ENCODE measurements at regions not wholly inside any gene's neighbourhood (a gene's known extent, or its start where the extent isn't known, plus 50 kb on each side); places are given as distances from the start of the nearest gene placed in this dataset.

GRCh38 chr21:17738176-17738953 is 80.8 kb downstream of the C21orf91 start:
- H3K4me1 Mint-ChIP-seq: no peaks in the 10 kb centered on the region
- no peak overlapping the region for H3K4me3 Mint-ChIP-seq
- H3K36me3 Mint-ChIP-seq (ENCODE audit: low read depth): no peaks in the 10 kb centered on the region
- TF ChIP-seq, protein P1, sequence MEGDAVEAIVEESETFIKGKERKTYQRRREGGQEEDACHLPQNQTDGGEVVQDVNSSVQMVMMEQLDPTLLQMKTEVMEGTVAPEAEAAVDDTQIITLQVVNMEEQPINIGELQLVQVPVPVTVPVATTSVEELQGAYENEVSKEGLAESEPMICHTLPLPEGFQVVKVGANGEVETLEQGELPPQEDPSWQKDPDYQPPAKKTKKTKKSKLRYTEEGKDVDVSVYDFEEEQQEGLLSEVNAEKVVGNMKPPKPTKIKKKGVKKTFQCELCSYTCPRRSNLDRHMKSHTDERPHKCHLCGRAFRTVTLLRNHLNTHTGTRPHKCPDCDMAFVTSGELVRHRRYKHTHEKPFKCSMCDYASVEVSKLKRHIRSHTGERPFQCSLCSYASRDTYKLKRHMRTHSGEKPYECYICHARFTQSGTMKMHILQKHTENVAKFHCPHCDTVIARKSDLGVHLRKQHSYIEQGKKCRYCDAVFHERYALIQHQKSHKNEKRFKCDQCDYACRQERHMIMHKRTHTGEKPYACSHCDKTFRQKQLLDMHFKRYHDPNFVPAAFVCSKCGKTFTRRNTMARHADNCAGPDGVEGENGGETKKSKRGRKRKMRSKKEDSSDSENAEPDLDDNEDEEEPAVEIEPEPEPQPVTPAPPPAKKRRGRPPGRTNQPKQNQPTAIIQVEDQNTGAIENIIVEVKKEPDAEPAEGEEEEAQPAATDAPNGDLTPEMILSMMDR (conservative IDR thresholded peaks at IDR 0.05): no peak
- no peaks in the 10 kb centered on the region for H3K27me3 Mint-ChIP-seq (ENCODE audit: low read depth)
- peaks cover 7% of the 10 kb centered on the region for H3K9me3 Mint-ChIP-seq
- H3K27ac Mint-ChIP-seq (ENCODE audit: unreplicated experiment): no peak overlapping the region
- no peak for DNase-seq (ENCODE audit: low read depth, low spot score)

- TF ChIP-seq, protein P1 (conservative IDR thresholded peaks at IDR 0.05): no peak
- Mint-ChIP-seq H3K27ac (ENCODE audit: unreplicated experiment) (no peak overlapping the region), H3K9me3 (peaks cover 7% of the 10 kb centered on the region), H3K36me3 (ENCODE audit: low read depth) (no peaks in the 10 kb centered on the region), H3K4me3 (no peak overlapping the region), H3K4me1 (no peaks in the 10 kb centered on the region), H3K27me3 (ENCODE audit: low read depth) (no peaks in the 10 kb centered on the region)
- DNase-seq (ENCODE audit: low read depth, low spot score): no peak
Measured at GRCh38 chr21:17736072-17736471, 83.1 kb downstream of the C21orf91 start.

DNA sequence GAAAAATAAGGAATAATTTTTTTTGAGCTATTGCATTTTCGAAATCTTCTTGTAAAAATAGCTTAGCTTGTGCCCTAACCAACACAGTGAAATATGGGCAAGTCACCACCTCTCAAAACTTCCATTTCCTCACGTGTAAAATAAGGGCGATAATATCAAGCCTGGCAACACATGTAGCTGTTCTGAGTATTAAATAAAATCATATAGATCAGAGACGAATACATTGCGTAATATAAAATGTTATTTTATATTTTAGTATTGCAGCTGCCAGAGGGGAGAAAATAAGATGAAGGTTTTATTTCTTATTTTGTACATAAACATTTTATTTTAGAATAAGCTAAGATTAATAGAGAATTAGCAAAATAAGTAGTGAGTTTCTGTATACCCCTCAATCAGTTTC is 85.9 kb downstream of the C21orf91 start:
- Mint-ChIP-seq H3K4me3 (no peak overlapping the region), H3K27ac (ENCODE audit: unreplicated experiment) (no peak overlapping the region), H3K4me1 (no peaks in the 10 kb centered on the region), H3K36me3 (ENCODE audit: low read depth) (no peaks in the 10 kb centered on the region), H3K27me3 (ENCODE audit: low read depth) (no peaks in the 10 kb centered on the region), H3K9me3 (peaks cover 7% of the 10 kb centered on the region)
- TF ChIP-seq, protein P1 (conservative IDR thresholded peaks at IDR 0.05): no peak
- DNase-seq (ENCODE audit: low read depth, low spot score): no peak

GRCh38 chr21:17732306-17732705 is 86.8 kb downstream of the C21orf91 start:
- H3K36me3 Mint-ChIP-seq (ENCODE audit: low read depth): no peaks in the 10 kb centered on the region
- TF ChIP-seq, protein P1 (conservative IDR thresholded peaks at IDR 0.05): no peak
- DNase-seq (ENCODE audit: low read depth, low spot score): no peak
- no peak overlapping the region for H3K4me3 Mint-ChIP-seq
- no peaks in the 10 kb centered on the region for H3K27me3 Mint-ChIP-seq (ENCODE audit: low read depth)
- peaks cover 7% of the 10 kb centered on the region for H3K9me3 Mint-ChIP-seq
- no peaks in the 10 kb centered on the region for H3K4me1 Mint-ChIP-seq
- H3K27ac Mint-ChIP-seq (ENCODE audit: unreplicated experiment): no peak overlapping the region

- Mint-ChIP-seq H3K4me1 (no peaks in the 10 kb centered on the region), H3K27ac (ENCODE audit: unreplicated experiment) (no peak overlapping the region)
- TF ChIP-seq, protein P1 (conservative IDR thresholded peaks at IDR 0.05): no peak
Measured at GRCh38 chr21:17731554-17731953, 87.6 kb downstream of the C21orf91 start.

More at GRCh38 chr21:17731554-17731953, 87.6 kb downstream of the C21orf91 start:
- H3K36me3 Mint-ChIP-seq (ENCODE audit: low read depth): no peaks in the 10 kb centered on the region
- H3K27me3 Mint-ChIP-seq (ENCODE audit: low read depth): no peaks in the 10 kb centered on the region
- H3K4me3 Mint-ChIP-seq: no peak overlapping the region
- peaks cover 7% of the 10 kb centered on the region for H3K9me3 Mint-ChIP-seq
- DNase-seq (ENCODE audit: low read depth, low spot score): no peak

Measured in neural crest cell (in vitro differentiated cells).